NCI-H2107 treated with DMSO at 0.1 percent for 48 hours (cell line): ENCODE measurements at regions not wholly inside any gene's neighbourhood (a gene's known extent, or its start where the extent isn't known, plus 50 kb on each side); places are given as distances from the start of the nearest gene placed in this dataset.

Source experiments
- DNase-seq: peaks from one replicate; lab custom pipeline; 2025; ENCODE audit not compliant: unreplicated experiment; lab: John Stamatoyannopoulos, UW

DNA sequence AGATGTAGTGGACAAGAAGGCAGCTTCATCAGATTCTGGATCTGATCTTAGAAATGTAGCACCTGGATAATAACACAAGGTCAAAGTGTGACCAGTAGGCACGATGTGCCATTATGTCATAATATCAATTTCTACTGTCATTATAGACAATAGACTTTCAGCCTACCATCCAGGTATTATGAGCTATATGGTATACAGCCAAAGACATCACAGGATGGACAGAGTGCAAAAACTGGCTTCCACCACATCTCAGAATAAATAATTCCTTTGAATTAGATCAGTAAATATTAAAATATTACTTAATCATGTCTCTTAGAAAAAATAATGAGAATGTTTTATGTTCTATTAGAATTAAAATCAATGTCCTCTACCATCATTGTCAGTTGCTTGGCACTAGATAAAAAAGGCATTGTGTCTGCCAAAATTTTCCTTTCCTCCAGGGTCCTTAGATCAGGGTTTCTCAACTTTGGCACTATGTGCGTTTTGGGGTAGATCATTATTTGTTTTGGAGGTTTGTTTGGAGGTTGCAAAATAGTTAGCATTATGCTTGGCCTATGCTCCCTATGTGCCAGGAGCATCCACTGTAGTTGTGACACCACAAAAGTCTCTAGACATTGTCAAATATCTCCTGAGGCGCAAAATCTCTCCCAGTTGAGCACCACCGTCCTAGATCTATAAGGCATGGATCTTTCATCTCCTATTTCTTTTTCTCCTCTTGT, 86.7 kb upstream of the NRIP1 start:
- DNase-seq: no peak

DNA sequence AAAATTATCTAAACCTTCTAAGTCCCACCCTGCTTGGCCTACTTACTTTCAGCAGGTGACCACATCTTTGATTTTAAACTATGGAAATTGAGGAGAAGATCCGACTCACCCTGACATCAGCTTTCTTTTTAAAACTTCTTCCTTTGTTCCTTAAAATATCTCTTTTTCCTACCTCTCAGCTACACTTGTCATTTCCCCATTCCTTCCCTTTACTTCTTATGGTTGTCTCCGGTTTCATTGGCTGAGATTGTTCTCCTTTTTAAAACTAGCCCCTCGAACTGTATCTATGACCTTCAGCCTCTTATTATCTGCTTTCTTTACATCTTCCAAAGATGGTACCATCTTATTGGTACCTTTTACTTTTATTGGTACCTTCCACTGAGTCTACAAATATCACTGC, 87.8 kb upstream of the NRIP1 start:
- DNase-seq: no peak

DNA sequence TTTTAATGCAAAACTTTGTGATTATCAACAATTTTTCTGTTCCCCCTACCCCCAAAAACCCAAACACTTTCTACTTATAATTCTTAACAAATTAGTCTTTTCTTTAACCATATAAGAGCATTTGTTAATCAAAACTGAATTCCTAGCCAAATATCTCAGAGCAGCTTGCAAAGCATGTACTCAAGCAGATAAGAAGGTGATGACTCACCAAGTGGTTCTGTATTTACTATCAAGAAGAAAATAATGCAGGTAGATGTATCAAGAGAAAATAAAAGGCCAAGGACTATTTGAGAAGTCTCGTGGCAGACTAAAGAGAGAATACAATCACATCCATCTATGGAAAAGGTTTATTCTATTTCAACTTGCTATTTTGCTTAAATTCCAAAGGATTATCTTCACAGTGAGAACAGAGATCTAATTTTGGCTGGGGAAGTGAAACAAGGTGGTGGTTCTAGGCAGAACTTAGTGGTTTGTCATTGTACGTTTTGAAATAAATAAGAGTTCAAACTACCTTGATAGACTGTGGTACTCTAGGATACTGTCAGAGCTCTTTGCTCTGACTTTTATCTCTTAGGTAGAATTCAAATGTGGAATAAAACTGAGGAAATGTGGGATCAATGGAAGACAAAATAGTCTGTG, 94.7 kb upstream of the NRIP1 start:
- DNase-seq: no peak

DNA sequence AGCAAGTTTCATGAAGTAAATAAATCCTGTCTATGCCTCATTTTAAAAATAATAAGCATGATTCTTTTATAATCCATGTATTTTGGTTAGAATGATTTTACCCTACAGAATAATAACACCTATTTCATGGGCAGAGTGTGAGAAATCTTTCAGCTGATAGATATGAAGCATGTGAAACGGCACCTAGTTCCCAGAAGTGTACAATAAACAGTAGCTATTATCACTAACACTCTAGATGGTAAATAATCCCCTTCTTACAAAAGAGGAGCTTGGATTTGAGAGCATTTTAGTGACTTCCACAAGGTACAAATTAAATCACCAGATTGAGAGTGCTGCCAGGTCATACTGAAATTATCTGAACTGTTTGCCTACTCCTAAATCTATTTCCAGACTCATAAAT, 95.3 kb upstream of the NRIP1 start:
- DNase-seq: no peak

DNA sequence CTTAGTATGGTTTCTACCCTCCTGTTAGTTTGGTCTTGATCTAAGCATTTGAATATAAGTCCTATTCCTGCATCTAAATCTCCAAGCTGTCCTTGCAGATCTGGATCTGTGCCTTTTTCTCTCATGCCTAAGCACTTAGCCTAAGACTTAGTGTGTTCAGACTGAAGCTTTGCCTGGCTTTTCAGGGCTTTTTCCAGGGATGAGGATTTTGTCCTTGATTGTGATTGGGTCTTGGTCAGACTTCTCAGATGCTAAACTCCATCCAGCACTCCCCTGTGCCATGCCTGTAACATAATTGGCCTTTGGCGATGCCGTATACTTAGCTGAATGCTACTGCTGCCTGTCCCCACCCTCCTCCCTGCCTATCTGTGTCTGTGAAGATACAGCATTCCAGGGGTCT, 98.1 kb upstream of the NRIP1 start:
- no peak for DNase-seq

DNA sequence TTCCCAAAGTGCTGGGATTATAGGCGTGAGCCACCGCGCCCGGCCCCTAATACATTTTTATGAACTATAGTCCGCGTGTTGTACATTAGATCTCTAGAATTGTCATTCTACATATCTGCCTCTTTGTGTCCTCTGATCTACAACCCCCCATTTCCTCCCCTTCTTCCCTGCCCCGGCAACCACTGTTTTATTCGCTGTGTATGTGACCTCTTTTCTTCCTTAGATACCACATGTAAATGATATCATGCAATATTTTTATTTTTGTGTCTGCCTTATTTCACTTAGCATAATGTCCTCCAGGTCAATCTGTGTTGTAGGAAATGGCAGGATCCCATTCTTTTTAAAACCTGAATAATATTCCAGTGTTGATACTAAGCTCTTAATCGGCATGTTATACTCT, 99.5 kb upstream of the NRIP1 start:
- no peak for DNase-seq

DNA sequence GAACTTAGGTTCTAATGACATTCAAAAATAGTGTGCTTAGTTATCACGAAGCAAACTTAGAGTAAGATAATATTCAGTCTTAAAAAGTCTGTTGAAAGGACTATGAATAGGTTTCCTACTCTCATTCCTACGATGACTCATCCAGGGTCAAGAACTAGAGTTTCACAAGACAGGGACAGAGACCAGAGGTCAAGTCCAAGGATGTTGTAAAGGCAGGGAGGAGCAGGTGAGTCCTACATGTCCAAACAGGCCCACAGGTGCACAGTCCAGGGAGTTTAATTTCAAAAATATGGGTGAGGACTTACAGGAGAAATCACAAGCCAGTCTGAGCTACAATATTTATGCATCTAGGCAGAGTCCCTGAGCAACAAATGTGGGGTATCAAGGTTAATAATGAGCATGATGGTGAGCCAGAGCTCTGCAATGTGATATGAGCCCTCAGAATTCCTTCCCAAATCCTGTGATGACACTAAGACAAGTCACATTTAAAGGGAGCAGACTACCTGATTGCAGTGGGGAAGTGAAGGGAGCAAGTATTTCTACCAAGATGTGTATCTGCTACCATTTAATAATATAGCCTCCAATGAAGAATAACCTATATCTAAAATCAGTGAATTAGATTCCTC, 100.0 kb upstream of the NRIP1 start:
- DNase-seq: no peak

DNA sequence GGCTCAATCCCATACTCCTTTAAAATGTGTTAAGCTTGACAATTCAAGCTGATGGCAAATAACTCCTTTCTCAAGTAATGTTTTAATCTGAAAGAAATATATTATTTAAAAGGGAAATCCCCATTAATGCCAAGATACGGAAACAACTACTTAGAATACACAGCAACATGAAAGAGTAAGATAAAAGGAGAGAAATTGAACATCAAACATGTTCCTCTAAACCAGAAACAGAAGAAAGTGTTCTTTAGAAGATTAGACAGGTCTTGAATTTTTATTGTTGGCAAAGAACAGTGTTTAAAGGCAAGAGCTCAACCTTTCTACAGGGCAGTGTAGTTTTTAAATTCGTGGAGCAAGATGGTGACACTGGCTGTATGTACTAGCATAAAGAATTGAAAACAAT, 105.8 kb upstream of the NRIP1 start:
- no peak for DNase-seq

DNA sequence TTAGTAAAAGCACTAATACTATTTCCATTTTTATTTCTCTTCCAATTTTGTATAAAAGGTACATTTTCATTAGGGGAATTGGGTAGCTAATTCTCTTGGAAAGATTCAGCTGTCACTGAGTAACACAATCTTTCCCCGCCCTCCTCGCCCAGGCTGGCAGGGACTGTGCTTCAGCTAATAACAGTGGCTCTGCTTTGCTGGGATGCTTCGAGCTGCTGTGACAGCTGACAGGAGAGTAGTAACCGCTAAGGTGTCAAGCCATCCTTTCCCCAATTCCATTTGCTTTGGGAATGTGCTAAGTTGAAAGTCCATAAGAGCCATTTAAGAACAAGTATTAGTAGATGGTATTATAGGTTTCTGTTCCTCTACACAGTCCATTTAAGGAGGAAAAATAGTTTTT, 106.7 kb upstream of the NRIP1 start:
- DNase-seq: no peak

DNA sequence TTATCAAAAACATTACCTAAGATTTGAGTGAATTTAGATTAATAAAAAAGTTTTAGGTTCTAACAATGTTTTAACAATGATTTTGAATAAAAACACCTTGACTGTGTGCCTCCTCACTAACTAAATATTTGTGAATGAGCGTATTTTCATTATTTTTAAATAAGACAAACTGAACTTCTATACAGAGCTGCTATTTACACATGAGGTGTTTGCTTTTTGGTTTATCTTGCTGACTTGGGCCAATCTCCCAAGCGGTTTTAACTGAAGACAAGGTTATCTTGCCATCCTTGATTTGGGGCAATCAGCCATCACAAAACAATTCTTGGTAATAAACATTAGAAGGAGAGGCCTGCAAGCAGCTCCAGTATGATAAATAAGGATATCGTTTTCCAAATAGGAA, 108.2 kb upstream of the NRIP1 start:
- no peak for DNase-seq

DNA sequence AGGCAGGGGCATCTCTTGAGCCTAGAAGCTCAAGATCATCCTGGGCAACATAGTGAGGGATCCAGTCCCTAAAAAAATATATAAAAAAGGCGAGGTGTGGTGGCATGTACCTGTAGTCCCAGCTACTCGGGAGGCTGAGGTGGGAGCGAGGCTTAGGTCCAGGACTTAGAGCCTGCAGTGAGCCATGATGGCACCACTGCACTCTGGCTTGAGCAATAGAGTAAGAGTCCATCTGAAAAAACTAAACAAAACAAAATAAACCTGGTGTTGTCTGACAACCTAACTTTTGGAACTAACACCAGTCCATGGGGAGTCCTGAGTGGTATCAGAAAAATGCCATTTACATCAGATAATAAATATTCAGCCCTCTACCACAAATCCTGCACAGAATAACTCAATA, 110.1 kb upstream of the NRIP1 start:
- DNase-seq: no peak

DNA sequence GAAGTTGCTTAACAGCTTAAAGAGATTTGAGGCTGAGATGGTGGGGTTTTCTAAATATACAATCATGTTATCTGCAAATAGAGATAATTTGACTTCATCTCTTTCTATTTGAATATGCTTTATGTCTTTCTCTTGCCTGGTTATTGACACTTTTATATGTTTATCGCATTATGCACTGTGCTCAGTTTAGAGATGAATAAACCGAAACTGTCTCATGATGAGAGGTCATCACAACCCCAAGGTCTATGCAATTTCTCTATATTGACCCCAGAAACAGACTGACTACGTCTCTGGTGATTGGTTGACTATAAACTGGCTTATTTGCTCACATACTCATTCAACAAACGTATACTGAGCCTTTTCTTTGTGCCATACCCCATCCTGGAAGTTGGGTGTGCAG, 117.9 kb upstream of the NRIP1 start:
- DNase-seq: no peak

DNA sequence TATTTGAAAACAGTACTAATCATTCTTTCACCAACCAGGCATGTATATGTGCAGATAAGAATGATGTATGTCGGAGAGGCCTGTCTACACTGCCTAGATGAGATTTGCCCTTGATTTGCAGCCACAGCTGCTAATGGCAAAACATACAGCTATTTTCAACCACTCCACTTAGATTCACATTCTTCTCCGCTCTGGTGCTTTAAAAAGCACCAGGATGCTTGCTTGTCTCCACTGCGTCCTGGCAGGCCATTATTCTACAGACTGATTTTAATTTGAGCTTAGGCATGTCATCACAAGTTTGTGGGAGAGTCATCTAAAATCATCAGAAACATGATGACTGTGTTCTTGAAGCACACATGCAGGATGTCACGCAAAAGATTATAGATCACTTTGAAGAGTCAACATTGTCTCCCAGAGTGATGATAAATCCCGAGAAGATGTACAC, 119.0 kb upstream of the NRIP1 start:
- no peak for DNase-seq

DNA sequence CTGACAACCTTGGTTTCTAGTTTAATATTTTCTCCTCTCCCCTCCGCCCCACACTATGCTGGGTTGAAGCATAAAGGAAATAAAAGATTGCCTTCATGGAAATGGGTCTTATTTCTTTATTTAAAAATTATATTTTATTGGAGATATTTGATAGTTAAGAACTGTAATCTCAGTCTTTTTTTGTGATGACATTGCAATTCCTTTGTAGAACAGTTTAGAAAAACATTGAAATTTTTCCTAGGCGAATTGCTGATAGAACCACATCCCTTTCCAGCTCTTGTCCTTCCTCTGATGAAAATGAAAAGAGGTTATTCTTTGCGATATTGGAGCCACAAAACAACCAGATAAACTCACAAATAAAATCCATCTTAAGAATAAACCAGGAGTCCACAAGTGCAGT, 125.6 kb upstream of the NRIP1 start:
- DNase-seq: no peak

DNA sequence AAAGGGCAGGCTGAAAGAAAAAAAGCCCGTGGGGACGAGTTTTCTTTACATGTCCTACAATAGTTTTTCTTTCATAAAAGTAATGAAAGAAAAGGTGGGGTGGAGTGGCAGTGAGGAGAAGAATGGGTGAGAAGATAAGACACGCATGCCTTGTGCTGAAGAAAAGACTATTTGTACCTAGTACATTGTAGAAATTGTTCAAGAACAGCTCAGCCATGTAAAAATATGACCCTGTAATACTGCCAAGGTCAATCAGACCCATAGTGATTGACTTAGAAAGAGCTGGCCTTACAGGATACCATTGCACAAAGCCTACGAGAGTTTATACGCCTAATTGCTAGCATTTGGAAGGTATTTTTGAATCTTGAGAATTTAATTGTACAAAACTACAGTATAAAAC, 126.0 kb upstream of the NRIP1 start:
- DNase-seq: no peak

DNA sequence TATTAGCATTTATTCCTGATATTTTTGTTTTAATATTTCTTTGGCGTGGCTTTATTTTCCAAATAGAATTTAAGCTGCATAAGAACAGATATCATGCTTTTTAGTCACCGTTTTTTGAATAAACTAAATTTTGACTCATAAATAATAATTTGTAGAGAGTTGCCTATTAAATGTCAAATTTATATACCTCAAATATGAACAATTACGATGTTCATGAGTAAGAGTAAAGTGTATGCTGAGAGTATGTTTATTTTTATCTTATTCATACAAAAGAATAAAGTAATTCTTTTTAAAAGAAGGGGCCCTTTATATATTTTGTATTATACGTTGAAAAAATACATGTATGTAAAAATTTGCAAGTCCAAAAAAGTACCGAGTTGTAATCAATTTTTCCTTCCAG, 126.5 kb upstream of the NRIP1 start:
- no peak for DNase-seq

DNA sequence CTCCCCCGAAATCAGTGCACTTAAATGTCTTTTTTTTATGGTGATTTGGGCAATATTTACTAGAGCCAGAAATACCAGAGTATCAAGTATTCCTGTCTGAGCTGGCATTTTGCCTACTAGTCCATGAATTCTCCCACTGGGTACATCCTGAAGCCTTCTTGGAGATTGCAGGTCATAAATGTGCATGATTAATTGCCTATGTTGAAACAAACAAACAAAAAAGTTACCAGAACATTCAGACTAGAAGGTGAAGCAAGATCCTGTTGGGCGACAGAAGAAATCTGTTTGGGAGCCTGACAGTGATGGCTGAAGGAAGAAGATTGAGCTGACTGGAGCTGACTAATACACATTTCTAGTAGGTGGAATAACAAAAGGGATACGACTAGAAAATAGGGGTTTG, 127.4 kb upstream of the NRIP1 start:
- DNase-seq: no peak

DNA sequence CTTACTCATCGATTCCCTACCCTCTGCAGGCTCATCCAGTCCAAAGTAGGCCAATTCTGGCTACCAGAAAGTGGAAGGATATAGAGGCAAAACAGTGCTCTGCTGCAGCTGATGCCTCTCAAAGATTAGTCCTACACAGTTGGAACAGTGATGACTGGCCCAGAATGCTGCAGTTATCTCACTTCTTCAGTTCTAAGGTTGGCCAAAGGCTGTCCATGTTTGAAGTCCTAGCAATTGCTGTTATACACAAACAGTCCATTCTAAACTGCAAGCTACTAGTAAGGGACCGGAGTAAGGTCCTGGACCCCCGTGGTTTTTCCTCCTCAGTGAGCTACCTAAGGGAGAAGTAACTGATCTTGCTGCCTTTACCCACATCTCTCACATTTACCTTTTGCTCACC, 129.1 kb upstream of the NRIP1 start:
- no peak for DNase-seq

DNA sequence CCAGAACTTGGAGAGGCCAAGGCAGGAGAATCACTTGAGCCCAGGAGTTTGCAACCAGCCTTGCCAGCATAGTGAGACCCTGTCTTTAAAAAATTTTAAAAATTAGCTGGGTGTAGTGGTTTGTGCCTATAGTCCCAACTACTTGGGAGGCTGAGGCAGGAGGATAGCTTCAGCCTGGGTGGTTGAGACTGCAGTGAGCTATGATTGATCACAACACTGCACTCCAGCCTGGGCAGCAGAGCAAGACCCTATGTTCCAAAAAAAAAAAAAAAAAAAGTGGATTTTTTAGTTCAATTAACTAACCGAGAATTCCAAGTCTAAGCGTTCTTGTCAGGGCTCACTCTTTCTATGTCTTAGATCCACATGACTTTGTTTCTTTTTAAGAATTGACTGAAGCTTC, 130.3 kb upstream of the NRIP1 start:
- no peak for DNase-seq

DNA sequence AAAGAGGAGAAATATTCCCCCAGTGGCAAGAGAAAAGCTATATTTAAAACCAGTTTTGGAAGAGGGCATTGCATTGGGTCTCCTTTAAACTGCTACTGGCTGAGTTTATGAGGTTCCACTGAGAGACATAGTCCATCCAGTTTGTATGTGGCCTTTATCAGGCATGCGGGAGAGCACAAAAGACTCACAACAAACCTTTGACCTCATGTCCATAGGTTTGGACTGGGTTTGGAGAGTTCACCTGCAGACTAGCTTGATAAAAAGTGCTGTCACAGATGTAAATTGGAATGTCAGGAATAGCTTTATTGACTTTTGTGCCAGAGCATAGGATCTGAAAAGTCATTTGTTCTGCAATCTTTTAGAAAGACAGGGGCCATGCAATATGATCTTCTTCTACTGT, 131.0 kb upstream of the NRIP1 start:
- no peak for DNase-seq

DNA sequence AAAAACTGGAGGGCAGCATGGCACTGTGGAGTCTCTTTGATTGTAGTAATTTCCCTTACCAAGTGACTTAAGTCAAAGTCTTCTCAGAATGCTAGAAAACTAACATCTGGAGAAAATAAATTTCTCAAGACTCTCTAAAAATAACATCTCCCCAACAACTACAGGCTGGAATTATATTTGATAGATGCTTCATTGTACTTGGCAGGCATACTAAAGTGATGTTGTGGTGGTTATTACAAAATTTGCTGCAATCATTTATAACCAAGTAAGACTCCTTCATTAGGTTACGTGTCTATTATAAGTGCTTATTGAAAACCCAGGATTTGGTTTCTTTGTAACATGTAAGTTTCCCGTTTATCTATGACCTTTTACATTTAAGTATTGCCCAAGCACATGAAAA, 132.9 kb upstream of the NRIP1 start:
- no peak for DNase-seq
